Mesodermal cell (in vitro differentiated cells): ENCODE measurements at regions not wholly inside any gene's neighbourhood (a gene's known extent, or its start where the extent isn't known, plus 50 kb on each side); places are given as distances from the start of the nearest gene placed in this dataset.

ENCODE experiments used
- H3K27ac ChIP-seq: 2 replicates; pipeline ENCODE4 v1.7.0; 2013; ENCODE audit warnings: mild to moderate bottlenecking, low read depth, low read length, moderate library complexity; ENCODE audit not compliant: severe bottlenecking
- H3K36me3 ChIP-seq: 2 replicates; pipeline ENCODE4 v1.7.1; 2013; ENCODE audit warnings: mild to moderate bottlenecking, low read length, moderate library complexity; ENCODE audit not compliant: control insufficient read depth, insufficient read depth
- H3K4me1 ChIP-seq: one replicate; pipeline ENCODE4 v1.7.1; 2013; ENCODE audit warnings: mild to moderate bottlenecking, low read length; ENCODE audit not compliant: insufficient read depth, control insufficient read depth, poor library complexity, severe bottlenecking
- H3K4me3 ChIP-seq: 2 replicates; pipeline ENCODE4 v1.7.0; 2013; ENCODE audit warnings: low read length, control low read depth, mild to moderate bottlenecking; ENCODE audit not compliant: insufficient read depth, poor library complexity, severe bottlenecking; ENCODE audit errors: extremely low read depth
- H3K9me3 ChIP-seq: 2 replicates; pipeline ENCODE4 v1.7.1; 2013; ENCODE audit warnings: mild to moderate bottlenecking, low read length, moderate library complexity; ENCODE audit not compliant: control insufficient read depth
- WGBS, 2 experiments: methylation state at CpG; one replicate each; pipeline ENCODE4 v1.1.5; 2013; ENCODE audit warnings: missing lambda C conversion rate in 2 of 2; ENCODE audit not compliant: insufficient coverage in 2 of 2; 5-methylcytosine and 5-hydroxymethylcytosine counted together

DNA sequence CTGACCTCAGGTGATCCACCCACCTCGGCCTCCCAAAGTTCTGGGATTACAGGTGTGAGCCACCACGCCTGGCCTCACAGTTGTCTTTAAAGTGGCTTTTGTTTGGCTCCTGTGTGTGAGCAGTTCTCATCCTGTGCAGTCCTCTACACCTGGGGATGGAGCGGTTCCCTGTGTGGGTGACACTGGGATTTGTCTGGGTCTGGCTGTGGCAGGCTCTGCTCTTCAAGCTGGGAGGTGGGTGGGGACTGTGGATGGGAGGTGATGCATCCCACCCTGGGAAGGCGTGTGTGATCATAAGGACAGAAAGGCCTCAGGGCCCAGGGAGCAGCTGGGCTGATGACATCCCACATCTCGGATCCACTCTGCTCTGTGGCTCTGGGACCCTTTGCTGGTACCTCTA lies 1266.8 kb downstream of the BRD1 start:
- 87% methylated on average over 5 of the region's 5 CpGs for WGBS, 2 experiments

GRCh38 chr22:48560389-48560751 lies 1267.3 kb downstream of the BRD1 start:
- H3K27ac ChIP-seq, result no peak overlapping the region
- 92 to 94% methylated on average over 7 to 8 of the region's 9 CpGs for WGBS, 2 experiments
- H3K4me3 ChIP-seq, result no peak overlapping the region
- no peaks in the 10 kb centered on the region for H3K4me1 ChIP-seq
- no peaks in the 10 kb centered on the region for H3K36me3 ChIP-seq
- H3K9me3 ChIP-seq, result no peaks in the 10 kb centered on the region

More for the DNA sequence above, 1266.8 kb downstream of the BRD1 start:
- H3K9me3 ChIP-seq, result no peaks in the 10 kb centered on the region
- no peaks in the 10 kb centered on the region for H3K36me3 ChIP-seq
- H3K4me3 ChIP-seq, result no peak overlapping the region
- no peak overlapping the region for H3K27ac ChIP-seq
- H3K4me1 ChIP-seq, result no peaks in the 10 kb centered on the region

- Histone ChIP-seq H3K4me1 (no peaks in the 10 kb centered on the region), H3K9me3 (no peaks in the 10 kb centered on the region), H3K27ac (no peak overlapping the region), H3K36me3 (no peaks in the 10 kb centered on the region), H3K4me3 (no peak overlapping the region)
- WGBS, 2 experiments, result 87 to 93% methylated on average over 31 to 37 of the region's 38 CpGs
These were observed 1267.9 kb downstream of the BRD1 start for GRCh38 chr22:48559647-48560388.

GRCh38 chr22:48558606-48559402 lies 1268.9 kb downstream of the BRD1 start:
- H3K4me3 ChIP-seq, result no peak overlapping the region
- no peak overlapping the region for H3K27ac ChIP-seq
- no peaks in the 10 kb centered on the region for H3K36me3 ChIP-seq
- WGBS, 2 experiments, result 93 to 94% methylated on average over 19 to 23 of the region's 25 CpGs
- H3K4me1 ChIP-seq, result no peaks in the 10 kb centered on the region
- no peaks in the 10 kb centered on the region for H3K9me3 ChIP-seq

GRCh38 chr22:48558016-48558415 lies 1269.7 kb downstream of the BRD1 start:
- 93 to 96% methylated on average over 10 to 12 of the region's 12 CpGs for WGBS, 2 experiments
- Histone ChIP-seq H3K4me1 (no peaks in the 10 kb centered on the region), H3K4me3 (no peak overlapping the region), H3K36me3 (no peaks in the 10 kb centered on the region), H3K27ac (no peak overlapping the region), H3K9me3 (no peaks in the 10 kb centered on the region)

DNA sequence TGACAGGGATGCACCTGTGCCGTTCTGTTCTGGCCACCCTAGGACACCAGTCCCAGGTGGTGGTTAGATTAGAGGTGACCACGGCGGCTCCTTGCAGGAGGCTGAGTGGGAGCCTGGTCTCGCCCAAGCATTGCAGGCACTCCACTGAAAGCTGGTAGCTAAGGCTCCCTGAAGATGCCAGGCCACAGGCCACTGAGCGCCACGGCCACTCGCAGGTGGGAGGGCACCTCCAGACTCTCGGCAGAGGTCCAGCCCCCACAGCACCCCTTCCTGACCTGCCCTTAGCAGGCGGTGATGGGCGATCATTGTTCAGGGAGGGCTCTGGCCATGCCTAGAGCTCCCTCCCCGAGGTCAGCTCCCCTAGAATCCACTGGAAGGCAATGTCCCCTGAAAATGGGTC lies 1270.2 kb downstream of the BRD1 start:
- H3K9me3 ChIP-seq, result no peaks in the 10 kb centered on the region
- H3K4me3 ChIP-seq, result no peak overlapping the region
- no peaks in the 10 kb centered on the region for H3K4me1 ChIP-seq
- no peaks in the 10 kb centered on the region for H3K36me3 ChIP-seq
- H3K27ac ChIP-seq, result no peak overlapping the region
- 93 to 98% methylated on average over 11 of the region's 11 CpGs for WGBS, 2 experiments

DNA sequence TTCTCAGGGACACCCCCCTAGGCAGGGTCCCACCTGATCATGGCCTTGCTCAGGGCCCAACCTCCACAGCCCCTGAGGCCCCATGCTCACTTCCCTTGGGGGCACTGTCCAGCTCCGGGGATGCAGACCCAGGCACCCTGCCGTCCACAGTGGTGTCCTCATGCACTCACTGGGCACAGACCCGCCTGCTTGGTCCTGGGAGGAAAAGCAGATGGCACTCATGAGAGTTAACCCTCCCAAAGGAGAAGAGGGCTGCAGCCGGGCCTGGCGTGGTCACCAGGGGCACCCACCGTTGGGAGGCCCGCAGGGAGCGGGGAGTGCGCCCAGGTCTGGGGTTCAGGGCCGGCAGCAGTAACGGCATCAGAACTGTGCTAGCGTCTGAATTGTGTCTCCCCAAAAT lies 1270.9 kb downstream of the BRD1 start:
- H3K27ac ChIP-seq, result no peak overlapping the region
- no peaks in the 10 kb centered on the region for H3K9me3 ChIP-seq
- H3K36me3 ChIP-seq, result no peaks in the 10 kb centered on the region
- H3K4me3 ChIP-seq, result no peak overlapping the region
- 92 to 94% methylated on average over 6 to 12 of the region's 12 CpGs for WGBS, 2 experiments
- H3K4me1 ChIP-seq, result no peaks in the 10 kb centered on the region

GRCh38 chr22:48556222-48556621 lies 1271.5 kb downstream of the BRD1 start:
- Histone ChIP-seq H3K4me3 (no peak overlapping the region), H3K36me3 (no peaks in the 10 kb centered on the region), H3K9me3 (no peaks in the 10 kb centered on the region), H3K27ac (no peak overlapping the region), H3K4me1 (no peaks in the 10 kb centered on the region)
- 87 to 95% methylated on average over 6 of the region's 8 CpGs for WGBS, 2 experiments

DNA sequence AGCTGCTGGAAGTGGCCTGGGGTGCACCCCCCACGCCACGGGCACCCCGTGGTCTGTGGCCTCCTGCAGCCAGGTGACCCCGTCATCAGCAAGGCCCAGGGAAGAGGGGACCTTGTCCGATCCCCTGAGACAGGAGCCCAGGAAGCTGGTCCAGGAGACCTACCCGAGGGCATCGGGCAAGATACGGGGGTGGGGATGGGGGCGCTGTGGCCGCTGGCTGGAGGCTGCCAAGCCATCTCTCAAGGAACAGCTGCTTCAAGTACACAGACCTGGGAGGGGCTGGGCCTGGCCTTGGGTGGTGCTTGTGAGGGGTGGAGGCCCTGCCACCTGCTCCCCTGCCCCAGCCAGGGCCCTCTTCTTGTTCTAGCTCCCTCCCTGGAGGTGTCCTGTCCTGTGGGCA lies 1272.1 kb downstream of the BRD1 start:
- WGBS, 2 experiments, result 77 to 82% methylated on average over 8 to 10 of the region's 10 CpGs
- no peaks in the 10 kb centered on the region for H3K36me3 ChIP-seq
- H3K4me3 ChIP-seq, result no peak overlapping the region
- H3K27ac ChIP-seq, result no peak overlapping the region
- no peaks in the 10 kb centered on the region for H3K4me1 ChIP-seq
- H3K9me3 ChIP-seq, result no peaks in the 10 kb centered on the region

DNA sequence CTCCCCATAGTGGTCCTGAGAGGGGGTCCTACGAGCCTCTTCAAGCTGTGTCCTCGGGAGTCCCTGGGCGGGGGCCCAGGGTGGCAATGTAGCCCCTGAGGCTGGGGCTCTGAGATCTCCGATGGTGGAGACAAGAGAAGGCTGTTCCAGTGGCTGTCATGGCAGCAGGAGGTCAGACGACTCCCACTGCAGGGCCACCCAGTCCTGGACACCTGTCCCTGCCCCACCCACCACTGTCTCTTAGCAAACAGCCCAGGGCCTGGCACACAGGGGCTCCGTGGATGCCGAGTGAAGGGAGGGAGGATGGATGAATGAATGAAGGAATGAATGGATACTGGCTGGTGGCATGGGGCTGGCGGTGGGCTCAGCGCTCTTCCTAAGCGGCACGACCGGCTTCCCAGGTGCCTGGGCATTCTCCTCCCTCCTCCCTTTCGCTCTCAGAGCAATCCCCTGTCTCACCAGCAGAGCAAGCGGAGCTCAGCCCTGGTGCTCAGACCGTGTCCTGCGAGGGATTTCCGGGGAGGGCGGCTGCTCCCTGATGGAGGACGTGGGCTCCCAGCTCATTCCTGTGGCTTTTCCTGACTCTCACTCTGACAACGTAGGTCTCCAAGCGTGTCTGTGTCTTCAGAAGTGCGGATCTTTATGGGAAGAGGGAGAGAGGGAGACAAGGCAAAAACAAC lies 1272.6 kb downstream of the BRD1 start:
- Histone ChIP-seq H3K4me1 (no peaks in the 10 kb centered on the region), H3K36me3 (no peaks in the 10 kb centered on the region), H3K9me3 (no peaks in the 10 kb centered on the region), H3K27ac (no peak overlapping the region), H3K4me3 (no peak overlapping the region)
- WGBS, 2 experiments, result 67 to 69% methylated on average over 13 to 16 of the region's 22 CpGs
